Neural progenitor cell (in vitro differentiated cells): ENCODE measurements at regions not wholly inside any gene's neighbourhood (a gene's known extent, or its start where the extent isn't known, plus 50 kb on each side); places are given as distances from the start of the nearest gene placed in this dataset.

Source experiments
- DNase-seq: peaks from one replicate; pipeline ENCODE4 v3.0.0-alpha.2; 2016; ENCODE audit warnings: low spot score
- H2AFZ ChIP-seq: fragments of 200-600 bp; sonication (generic); replicated peaks from 2 replicates; pipeline ENCODE4 v1.6.1; 2016; ENCODE audit warnings: antibody characterized with exemption
- H3F3A ChIP-seq: fragments of 200-600 bp; sonication (generic); 2 replicates; pipeline ENCODE4 v1.6.1; 2016; ENCODE audit warnings: antibody characterized with exemption, low read depth
- H3K27ac ChIP-seq: fragments of 200-600 bp; sonication (generic); 2 replicates; pipeline ENCODE4 v1.5.1; 2016; ENCODE audit warnings: mild to moderate bottlenecking
- H3K27me3 ChIP-seq: fragments of 200-600 bp; sonication (generic); 2 replicates; pipeline ENCODE4 v1.6.1; 2016; ENCODE audit warnings: mild to moderate bottlenecking, moderate library complexity
- H3K36me3 ChIP-seq: fragments of 200-600 bp; sonication (generic); 2 replicates; pipeline ENCODE4 v1.5.1; 2016
- H3K4me1 ChIP-seq: fragments of 200-600 bp; sonication (generic); 2 replicates; pipeline ENCODE4 v1.6.1; 2016; ENCODE audit warnings: mixed run types
- H3K4me2 ChIP-seq: fragments of 200-600 bp; sonication (generic); 2 replicates; pipeline ENCODE4 v1.6.1; 2016
- H3K4me3 ChIP-seq: fragments of 200-600 bp; sonication (generic); 2 replicates; pipeline ENCODE4 v1.5.1; 2016
- H3K79me2 ChIP-seq: fragments of 200-600 bp; sonication (generic); 2 replicates; pipeline ENCODE4 v1.6.1; 2016; ENCODE audit warnings: low read depth
- H3K9ac ChIP-seq: fragments of 200-600 bp; sonication (generic); 2 replicates; pipeline ENCODE4 v1.6.1; 2016
- H3K9me3 ChIP-seq: fragments of 200-600 bp; sonication (generic); 2 replicates; pipeline ENCODE4 v1.5.1; 2016; ENCODE audit warnings: low read depth
- H4K20me1 ChIP-seq: fragments of 200-600 bp; sonication (generic); 2 replicates; pipeline ENCODE4 v1.6.1; 2016; ENCODE audit warnings: low read depth
- H3K27ac Mint-ChIP-seq: 3 replicates; pipeline ENCODE4 v1.8.0; 2021; ENCODE audit warnings: mixed read lengths
- H3K27me3 Mint-ChIP-seq: 2 replicates; pipeline ENCODE4 v1.8.0; 2022; ENCODE audit warnings: low read depth, mild to moderate bottlenecking, inconsistent platforms, moderate library complexity, mixed read lengths; ENCODE audit not compliant: insufficient read depth
- H3K36me3 Mint-ChIP-seq: 3 replicates; pipeline ENCODE4 v1.8.0; 2021; ENCODE audit warnings: mixed read lengths
- H3K4me1 Mint-ChIP-seq: 3 replicates; pipeline ENCODE4 v1.8.0; 2021; ENCODE audit warnings: mixed read lengths
- H3K4me3 Mint-ChIP-seq: 3 replicates; pipeline ENCODE4 v1.8.0; 2021; ENCODE audit warnings: mild to moderate bottlenecking, moderate library complexity, mixed read lengths
- H3K9me3 Mint-ChIP-seq: 3 replicates; pipeline ENCODE4 v1.8.0; 2020; ENCODE audit warnings: mixed read lengths
- EZH2 ChIP-seq: fragments of 200-600 bp; sonication (generic); IDR thresholded peaks from 2 replicates; pipeline ENCODE4 v1.6.1; 2017; ENCODE audit warnings: antibody characterized with exemption, mild to moderate bottlenecking, moderate library complexity
- EZH2phosphoT487 ChIP-seq: fragments of 200-600 bp; sonication (generic); IDR thresholded peaks from 2 replicates; pipeline ENCODE4 v1.6.1; 2017; ENCODE audit warnings: antibody characterized with exemption
- TF ChIP-seq, protein P1 (sequence below): fragments of 200-600 bp; sonication (generic); IDR thresholded peaks from 2 replicates; pipeline ENCODE4 v1.5.1; 2017; ENCODE audit warnings: antibody characterized with exemption, mild to moderate bottlenecking

DNA sequence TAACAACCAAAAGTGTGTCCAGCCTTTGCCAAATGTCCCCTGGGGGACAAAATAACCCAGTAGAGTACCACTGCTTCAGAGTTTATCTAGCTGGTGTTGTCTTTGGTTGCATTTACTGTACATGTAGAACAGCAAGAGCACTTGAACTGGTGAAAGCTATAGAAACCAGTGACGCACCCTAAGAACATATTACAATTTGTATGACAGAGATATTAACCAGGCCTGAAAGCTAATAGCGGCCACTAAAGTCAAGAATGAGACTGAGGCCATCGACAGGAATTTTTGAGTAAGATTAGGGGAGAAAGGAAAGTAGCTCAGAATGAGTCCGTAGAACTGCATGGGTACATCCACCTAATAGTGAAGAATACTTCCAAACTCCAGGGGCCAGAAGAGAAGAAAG, 236.2 kb downstream of the MTERF1 start:
- no peak for TF ChIP-seq EZH2
- TF ChIP-seq, protein P1, sequence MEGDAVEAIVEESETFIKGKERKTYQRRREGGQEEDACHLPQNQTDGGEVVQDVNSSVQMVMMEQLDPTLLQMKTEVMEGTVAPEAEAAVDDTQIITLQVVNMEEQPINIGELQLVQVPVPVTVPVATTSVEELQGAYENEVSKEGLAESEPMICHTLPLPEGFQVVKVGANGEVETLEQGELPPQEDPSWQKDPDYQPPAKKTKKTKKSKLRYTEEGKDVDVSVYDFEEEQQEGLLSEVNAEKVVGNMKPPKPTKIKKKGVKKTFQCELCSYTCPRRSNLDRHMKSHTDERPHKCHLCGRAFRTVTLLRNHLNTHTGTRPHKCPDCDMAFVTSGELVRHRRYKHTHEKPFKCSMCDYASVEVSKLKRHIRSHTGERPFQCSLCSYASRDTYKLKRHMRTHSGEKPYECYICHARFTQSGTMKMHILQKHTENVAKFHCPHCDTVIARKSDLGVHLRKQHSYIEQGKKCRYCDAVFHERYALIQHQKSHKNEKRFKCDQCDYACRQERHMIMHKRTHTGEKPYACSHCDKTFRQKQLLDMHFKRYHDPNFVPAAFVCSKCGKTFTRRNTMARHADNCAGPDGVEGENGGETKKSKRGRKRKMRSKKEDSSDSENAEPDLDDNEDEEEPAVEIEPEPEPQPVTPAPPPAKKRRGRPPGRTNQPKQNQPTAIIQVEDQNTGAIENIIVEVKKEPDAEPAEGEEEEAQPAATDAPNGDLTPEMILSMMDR = no peak
- no peak for TF ChIP-seq EZH2phosphoT487
- Histone ChIP-seq H4K20me1 (no peaks in the 10 kb centered on the region), H3K9me3 (no peaks in the 10 kb centered on the region)

DNA sequence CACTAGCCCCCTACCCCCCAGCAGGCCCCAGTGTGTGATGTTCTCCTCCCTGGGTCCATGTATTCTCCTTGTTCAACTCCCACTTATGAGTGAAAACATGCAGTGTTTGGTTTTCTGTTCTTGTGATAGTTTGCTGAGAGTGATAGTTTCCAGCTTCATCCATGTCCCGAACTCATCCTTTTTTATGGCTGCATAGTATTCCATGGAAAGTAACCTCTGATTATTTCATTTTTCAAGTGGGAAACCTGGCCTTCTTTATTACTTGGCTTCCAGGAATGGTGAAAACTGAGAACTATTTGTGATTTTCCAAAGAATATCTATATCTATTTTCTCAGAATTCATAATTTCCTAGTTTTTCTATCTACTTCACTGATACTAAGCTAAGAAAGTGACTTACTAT, 235.0 kb downstream of the MTERF1 start:
- H3K4me1 Mint-ChIP-seq = no peaks in the 10 kb centered on the region
- H3K27ac Mint-ChIP-seq = no peak overlapping the region
- H3K27ac ChIP-seq = no peak overlapping the region
- no peaks in the 10 kb centered on the region for H3K79me2 ChIP-seq
- H3K9me3 ChIP-seq = no peaks in the 10 kb centered on the region
- no peaks in the 10 kb centered on the region for H3F3A ChIP-seq
- H3K36me3 ChIP-seq = no peaks in the 10 kb centered on the region
- H3K36me3 Mint-ChIP-seq = no peaks in the 10 kb centered on the region
- H3K4me2 ChIP-seq = no peak overlapping the region
- no peaks in the 10 kb centered on the region for H4K20me1 ChIP-seq
- H3K27me3 Mint-ChIP-seq = no peaks in the 10 kb centered on the region
- H2AFZ ChIP-seq = no peak overlapping the region
- H3K9ac ChIP-seq = no peak overlapping the region
- no peak overlapping the region for H3K4me3 ChIP-seq
- TF ChIP-seq EZH2 = no peak
- TF ChIP-seq, protein P1 = no peak
- no peak for TF ChIP-seq EZH2phosphoT487
- H3K4me3 Mint-ChIP-seq = no peak overlapping the region
- H3K9me3 Mint-ChIP-seq = peaks cover 4% of the 10 kb centered on the region
- H3K27me3 ChIP-seq = peaks cover 4% of the 10 kb centered on the region
- DNase-seq = no peak
- H3K4me1 ChIP-seq = no peaks in the 10 kb centered on the region

More for the DNA sequence above, 236.2 kb downstream of the MTERF1 start:
- Histone ChIP-seq H3K4me1 (no peaks in the 10 kb centered on the region), H3F3A (no peaks in the 10 kb centered on the region), H3K36me3 (no peaks in the 10 kb centered on the region), H3K27me3 (no peaks in the 10 kb centered on the region), H3K79me2 (no peaks in the 10 kb centered on the region), H3K4me3 (no peak overlapping the region), H3K9ac (no peak overlapping the region), H2AFZ (no peak overlapping the region), H3K4me2 (no peak overlapping the region), H3K27ac (no peak overlapping the region)
- Mint-ChIP-seq H3K9me3 (peaks cover 4% of the 10 kb centered on the region), H3K27me3 (no peaks in the 10 kb centered on the region), H3K36me3 (no peaks in the 10 kb centered on the region), H3K27ac (no peak overlapping the region), H3K4me3 (no peak overlapping the region), H3K4me1 (no peaks in the 10 kb centered on the region)
- no peak for DNase-seq

DNA sequence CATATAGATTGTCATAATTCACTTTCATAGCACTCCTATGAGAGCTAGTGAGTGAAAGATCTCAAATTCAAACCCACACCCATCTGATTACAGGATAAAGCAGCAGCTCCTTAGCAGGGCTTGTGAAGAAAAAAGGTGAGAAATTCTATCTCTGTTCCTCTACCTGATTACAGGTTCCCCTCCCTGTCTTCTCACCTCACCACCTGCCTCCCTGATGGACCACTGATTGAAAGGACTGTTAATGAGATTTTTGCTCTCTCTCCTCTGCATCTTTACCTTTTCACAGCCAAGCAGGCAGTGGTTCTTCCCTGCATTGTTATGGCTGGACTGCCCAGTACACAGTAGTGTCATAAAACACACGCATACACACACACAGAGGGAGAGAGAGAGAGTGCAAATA, 228.5 kb downstream of the MTERF1 start:
- Histone ChIP-seq H3K9ac (no peak overlapping the region), H3K27me3 (peaks cover 32% of the 10 kb centered on the region), H3K36me3 (no peaks in the 10 kb centered on the region), H3F3A (no peaks in the 10 kb centered on the region), H2AFZ (no peak overlapping the region), H3K9me3 (no peaks in the 10 kb centered on the region), H3K4me2 (no peak overlapping the region), H3K4me1 (peaks cover 11% of the 10 kb centered on the region), H3K79me2 (no peaks in the 10 kb centered on the region), H4K20me1 (no peaks in the 10 kb centered on the region), H3K4me3 (no peak overlapping the region), H3K27ac (no peak overlapping the region)
- no peaks in the 10 kb centered on the region for H3K27me3 Mint-ChIP-seq
- H3K4me3 Mint-ChIP-seq = no peak overlapping the region
- peaks cover 2% of the 10 kb centered on the region for H3K9me3 Mint-ChIP-seq
- H3K36me3 Mint-ChIP-seq = no peaks in the 10 kb centered on the region
- DNase-seq = no peak
- TF ChIP-seq, protein P1 = no peak
- TF ChIP-seq EZH2 (no peak), EZH2phosphoT487 (no peak)
- peaks cover 6% of the 10 kb centered on the region for H3K4me1 Mint-ChIP-seq
- no peak overlapping the region for H3K27ac Mint-ChIP-seq
